Loucy (cell line): ENCODE measurements at regions not wholly inside any gene's neighbourhood (a gene's known extent, or its start where the extent isn't known, plus 50 kb on each side); places are given as distances from the start of the nearest gene placed in this dataset.

ENCODE experiments used
- H2AFZ ChIP-seq: fragments of 200-600 bp; sonication (generic); 2 replicates; pipeline ENCODE4 v1.6.0; 2016; ENCODE audit warnings: antibody characterized with exemption, mild to moderate bottlenecking, low read length, moderate library complexity
- H3F3A ChIP-seq: fragments of 200-600 bp; 2 replicates; pipeline ENCODE4 v1.6.0; 2016; ENCODE audit warnings: antibody characterized with exemption, low read depth, mild to moderate bottlenecking
- H3K27me3 ChIP-seq: fragments of 200-600 bp; sonication (generic); 2 replicates; pipeline ENCODE4 v1.6.1; 2014; ENCODE audit warnings: low read length, mild to moderate bottlenecking; ENCODE audit not compliant: insufficient read depth, poor library complexity, severe bottlenecking
- H3K36me3 ChIP-seq: fragments of 200-600 bp; sonication (generic); 2 replicates; pipeline ENCODE4 v1.6.1; 2016; ENCODE audit warnings: low read length; ENCODE audit not compliant: insufficient read depth
- H3K4me1 ChIP-seq: fragments of 200-600 bp; sonication (generic); 2 replicates; pipeline ENCODE4 v1.5.1; 2014; ENCODE audit warnings: low read length, mild to moderate bottlenecking; ENCODE audit not compliant: insufficient read depth, poor library complexity, severe bottlenecking
- H3K4me2 ChIP-seq: fragments of 200-600 bp; sonication (generic); 2 replicates; pipeline ENCODE4 v1.6.0; 2014; ENCODE audit warnings: antibody characterized with exemption, low read length, low read depth, mild to moderate bottlenecking; ENCODE audit not compliant: poor library complexity, severe bottlenecking
- H3K4me3 ChIP-seq: fragments of 200-600 bp; sonication (generic); 2 replicates; pipeline ENCODE4 v1.5.1; 2014; ENCODE audit warnings: low read length, mild to moderate bottlenecking, mixed read lengths; ENCODE audit not compliant: poor library complexity, severe bottlenecking
- H3K79me2 ChIP-seq: fragments of 200-600 bp; sonication (generic); 2 replicates; pipeline ENCODE4 v1.6.1; 2014; ENCODE audit warnings: low read length; ENCODE audit not compliant: insufficient read depth
- H3K9ac ChIP-seq: fragments of 200-600 bp; sonication (generic); 2 replicates; pipeline ENCODE4 v1.6.0; 2014; ENCODE audit warnings: mild to moderate bottlenecking, low read depth, low read length, moderate library complexity; ENCODE audit not compliant: poor library complexity, severe bottlenecking
- H3K9me2 ChIP-seq: fragments of 200-600 bp; sonication (generic); replicated peaks from 2 replicates; pipeline ENCODE4 v1.6.1; 2016; ENCODE audit warnings: low read depth, low read length, mixed read lengths
- H3K9me3 ChIP-seq: fragments of 200-600 bp; sonication (generic); 2 replicates; pipeline ENCODE4 v1.6.1; 2014; ENCODE audit warnings: mild to moderate bottlenecking, antibody characterized with exemption, low read length, low read depth; ENCODE audit not compliant: insufficient read depth
- H4K20me1 ChIP-seq: fragments of 200-600 bp; sonication (generic); 2 replicates; pipeline ENCODE4 v1.6.0; 2014; ENCODE audit warnings: antibody characterized with exemption, low read length, mild to moderate bottlenecking; ENCODE audit not compliant: insufficient read depth, poor library complexity, severe bottlenecking
- CTCF ChIP-seq: fragments of 200-600 bp; sonication (generic); conservative IDR thresholded peaks from 2 replicates; pipeline ENCODE4 v1.5.1; 2014; ENCODE audit warnings: mild to moderate bottlenecking, antibody characterized with exemption, low read length
- EZH2phosphoT487 ChIP-seq: fragments of 200-600 bp; IDR thresholded peaks from 2 replicates; pipeline ENCODE4 v1.6.1; 2018; ENCODE audit warnings: antibody characterized with exemption, mild to moderate bottlenecking, moderate library complexity, borderline replicate concordance

DNA sequence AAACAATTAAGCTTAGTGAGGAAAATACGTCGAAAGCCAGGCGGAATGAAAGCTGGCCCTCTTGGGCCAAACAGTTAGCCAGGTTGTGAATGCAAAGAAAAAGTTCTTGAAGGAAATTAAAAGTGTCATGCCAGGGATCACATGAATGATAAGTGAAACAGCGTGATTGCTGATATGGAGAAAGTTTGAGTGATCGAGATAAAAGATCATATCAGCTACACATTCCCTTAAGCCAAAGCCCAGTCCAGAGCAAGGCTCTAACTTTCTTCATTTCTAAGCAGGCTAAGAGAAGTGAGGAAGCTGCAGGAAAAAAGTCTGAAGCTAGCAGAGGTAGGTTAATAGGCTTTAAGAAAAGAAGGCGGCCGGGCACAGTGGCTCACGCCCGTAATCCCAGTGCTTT is 254.0 kb downstream of the EFNB2 start:
- Histone ChIP-seq H3K79me2 (no peaks in the 10 kb centered on the region), H3K4me2 (no peak overlapping the region), H3F3A (no peaks in the 10 kb centered on the region), H3K36me3 (no peaks in the 10 kb centered on the region), H2AFZ (no peak overlapping the region), H3K4me3 (no peak overlapping the region), H3K9me2 (no peaks in the 10 kb centered on the region), H3K4me1 (no peaks in the 10 kb centered on the region), H3K27me3 (no peaks in the 10 kb centered on the region), H4K20me1 (no peaks in the 10 kb centered on the region), H3K9me3 (no peaks in the 10 kb centered on the region), H3K9ac (no peak overlapping the region)
- TF ChIP-seq EZH2phosphoT487 (no peak), CTCF (no peak)

DNA sequence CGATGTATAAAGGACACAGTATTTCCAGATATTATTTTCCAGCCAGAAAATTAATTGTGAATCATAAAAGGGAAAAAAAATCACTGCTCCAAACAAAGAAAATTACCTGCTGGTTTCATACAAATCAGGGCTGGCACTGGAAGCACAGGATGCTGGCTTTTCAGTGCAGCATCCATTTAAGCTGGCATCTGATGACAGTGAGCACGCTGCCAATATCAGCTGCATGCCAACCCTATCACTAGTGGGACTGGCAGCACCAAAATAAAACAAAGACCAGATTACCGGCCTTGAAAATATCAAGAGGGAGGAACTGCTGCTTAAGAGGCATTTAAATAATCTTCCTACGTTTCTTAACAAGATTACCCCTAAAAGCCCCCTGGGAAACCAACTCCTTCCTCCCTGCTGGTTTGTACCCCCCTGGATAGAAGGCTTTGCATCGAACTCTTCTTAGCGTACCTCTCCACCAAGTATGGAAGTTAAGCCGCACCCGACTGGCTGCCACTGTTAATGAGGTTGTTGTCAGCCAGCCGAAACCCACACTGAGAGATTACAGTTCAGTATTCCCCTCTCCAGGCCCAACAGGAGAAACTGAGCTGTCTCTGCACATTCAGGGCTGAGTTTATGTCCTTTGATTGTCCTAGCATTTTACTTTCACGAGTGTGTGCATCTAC is 257.8 kb downstream of the EFNB2 start:
- Histone ChIP-seq H3K4me2 (no peak overlapping the region), H3K4me3 (no peak overlapping the region), H3K9me2 (no peaks in the 10 kb centered on the region), H3K9me3 (no peaks in the 10 kb centered on the region), H3K4me1 (no peaks in the 10 kb centered on the region), H3K9ac (no peak overlapping the region), H4K20me1 (no peaks in the 10 kb centered on the region), H3F3A (no peaks in the 10 kb centered on the region), H2AFZ (no peak overlapping the region), H3K79me2 (no peaks in the 10 kb centered on the region), H3K36me3 (no peaks in the 10 kb centered on the region), H3K27me3 (no peaks in the 10 kb centered on the region)
- TF ChIP-seq EZH2phosphoT487 (no peak), CTCF (no peak)

DNA sequence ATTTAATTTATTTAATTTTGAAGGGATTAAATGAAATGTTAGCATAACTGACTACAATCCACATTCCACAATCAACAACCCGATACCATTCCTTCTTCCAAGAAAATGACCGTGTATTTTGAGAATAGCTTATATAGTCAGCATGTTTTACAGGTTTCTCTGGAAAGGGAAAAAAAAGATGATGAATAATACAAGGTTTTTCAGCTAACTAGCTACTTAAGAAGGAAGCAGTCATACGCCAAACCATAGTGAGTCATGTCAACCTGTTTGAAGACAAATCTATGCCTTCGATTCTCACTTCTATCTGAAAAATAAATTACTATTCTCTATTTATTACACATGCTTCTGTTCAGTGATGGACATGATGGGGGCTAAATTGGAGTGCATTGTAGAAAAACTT is 258.6 kb downstream of the EFNB2 start:
- no peaks in the 10 kb centered on the region for H3K79me2 ChIP-seq
- H3K4me2 ChIP-seq: no peak overlapping the region
- TF ChIP-seq EZH2phosphoT487: no peak
- no peak for TF ChIP-seq CTCF

More for the DNA sequence above, 258.6 kb downstream of the EFNB2 start:
- H3F3A ChIP-seq: no peaks in the 10 kb centered on the region
- no peaks in the 10 kb centered on the region for H3K27me3 ChIP-seq
- no peak overlapping the region for H3K9ac ChIP-seq
- no peaks in the 10 kb centered on the region for H4K20me1 ChIP-seq
- no peak overlapping the region for H3K4me3 ChIP-seq
- H3K9me2 ChIP-seq: no peaks in the 10 kb centered on the region
- H3K36me3 ChIP-seq: no peaks in the 10 kb centered on the region
- H2AFZ ChIP-seq: no peak overlapping the region
- no peaks in the 10 kb centered on the region for H3K4me1 ChIP-seq
- no peaks in the 10 kb centered on the region for H3K9me3 ChIP-seq
